ENCODE measurements at regions not wholly inside any gene's neighbourhood (a gene's known extent, or its start where the extent isn't known, plus 50 kb on each side); places are given as distances from the start of the nearest gene placed in this dataset.

GRCh38 chr6:100289285-100289684, 175.4 kb downstream of the SIM1 start:
- no peak for DNase-seq (ENCODE audit: low read depth in 1 of 2, low spot score in 1 of 2)
- TF ChIP-seq SPI1 (IDR thresholded peaks at IDR 0.05; ENCODE audit: borderline replicate concordance, low read depth) (no peak), REST (IDR thresholded peaks at IDR 0.05; ENCODE audit: insufficient replicate concordance, low read depth) (no peak), GABPA (IDR thresholded peaks at IDR 0.05; ENCODE audit: low read depth) (no peak), CTCF (IDR thresholded peaks at IDR 0.05; ENCODE audit: insufficient read depth, low read length) (no peak), POLR2AphosphoS5 (IDR thresholded peaks at IDR 0.05; ENCODE audit: low read depth) (no peak)
- Histone ChIP-seq H3K4me3 (replicated peaks; ENCODE audit: insufficient read depth, low read length) (no peak overlapping the region), H3K27ac (replicated peaks) (no peak overlapping the region), H3K27me3 (ENCODE audit: insufficient read depth, poor library complexity, severe bottlenecking) (peaks cover 3% of the 10 kb centered on the region)

GRCh38 chr6:100288311-100288710, 176.4 kb downstream of the SIM1 start:
- no peak overlapping the region for H3K27ac ChIP-seq (replicated peaks)
- no peak for DNase-seq (ENCODE audit: low read depth in 1 of 2, low spot score in 1 of 2)
- H3K4me3 ChIP-seq (replicated peaks; ENCODE audit: insufficient read depth, low read length): no peak overlapping the region
- no peak for TF ChIP-seq REST (IDR thresholded peaks at IDR 0.05; ENCODE audit: insufficient replicate concordance, low read depth)
- peaks cover 3% of the 10 kb centered on the region for H3K27me3 ChIP-seq (ENCODE audit: insufficient read depth, poor library complexity, severe bottlenecking)

- DNase-seq (ENCODE audit: low read depth in 1 of 2, low spot score in 1 of 2): no peak
- H3K27ac ChIP-seq (replicated peaks): no peak overlapping the region
- TF ChIP-seq POLR2AphosphoS5 (IDR thresholded peaks at IDR 0.05; ENCODE audit: low read depth): no peak
- no peak for TF ChIP-seq REST (IDR thresholded peaks at IDR 0.05; ENCODE audit: insufficient replicate concordance, low read depth)
- TF ChIP-seq GABPA (IDR thresholded peaks at IDR 0.05; ENCODE audit: low read depth): no peak
- no peak for TF ChIP-seq CTCF (IDR thresholded peaks at IDR 0.05; ENCODE audit: insufficient read depth, low read length)
- no peak for TF ChIP-seq SPI1 (IDR thresholded peaks at IDR 0.05; ENCODE audit: borderline replicate concordance, low read depth)
- no peak overlapping the region for H3K4me3 ChIP-seq (replicated peaks; ENCODE audit: insufficient read depth, low read length)
- peaks cover 6% of the 10 kb centered on the region for H3K27me3 ChIP-seq (ENCODE audit: insufficient read depth, poor library complexity, severe bottlenecking)
Observed at GRCh38 chr6:100283285-100283684, 181.4 kb downstream of the SIM1 start.

GRCh38 chr6:100281471-100281901, 183.2 kb downstream of the SIM1 start:
- H3K27me3 ChIP-seq (ENCODE audit: insufficient read depth, poor library complexity, severe bottlenecking): peaks cover 6% of the 10 kb centered on the region
- no peak overlapping the region for H3K4me3 ChIP-seq (replicated peaks; ENCODE audit: insufficient read depth, low read length)
- H3K27ac ChIP-seq (replicated peaks): no peak overlapping the region
- DNase-seq (ENCODE audit: low read depth in 1 of 2, low spot score in 1 of 2): no peak
- TF ChIP-seq GABPA (IDR thresholded peaks at IDR 0.05; ENCODE audit: low read depth): no peak
- TF ChIP-seq CTCF (IDR thresholded peaks at IDR 0.05; ENCODE audit: insufficient read depth, low read length): no peak
- TF ChIP-seq POLR2AphosphoS5 (IDR thresholded peaks at IDR 0.05; ENCODE audit: low read depth): no peak
- no peak for TF ChIP-seq SPI1 (IDR thresholded peaks at IDR 0.05; ENCODE audit: borderline replicate concordance, low read depth)
- no peak for TF ChIP-seq REST (IDR thresholded peaks at IDR 0.05; ENCODE audit: insufficient replicate concordance, low read depth)

Data from HL-60 (cell line).